Suprapubic skin (tissue), 4 donors: ENCODE measurements at regions not wholly inside any gene's neighbourhood (a gene's known extent, or its start where the extent isn't known, plus 50 kb on each side); places are given as distances from the start of the nearest gene placed in this dataset.

Experiments
- DNase-seq, 2 donors: peaks; one replicate each; pipeline ENCODE4 v3.0.0-alpha.2; 2019; ENCODE audit warnings: low spot score in 2 of 2
- H3K27ac ChIP-seq: fragments of 200-600 bp; sonication (generic); one replicate; pipeline ENCODE4 v1.5.1; 2019
- H3K27me3 ChIP-seq: fragments of 200-600 bp; sonication (generic); one replicate; pipeline ENCODE4 v1.5.1; 2019
- H3K36me3 ChIP-seq: fragments of 200-600 bp; sonication (generic); one replicate; pipeline ENCODE4 v1.5.1; 2019
- H3K4me1 ChIP-seq: fragments of 200-600 bp; sonication (generic); one replicate; pipeline ENCODE4 v1.5.1; 2019
- H3K4me3 ChIP-seq: fragments of 200-600 bp; sonication (generic); one replicate; pipeline ENCODE4 v1.5.1; 2019; ENCODE audit warnings: mild to moderate bottlenecking
- H3K9me3 ChIP-seq: fragments of 200-600 bp; sonication (generic); one replicate; pipeline ENCODE4 v1.5.1; 2019
- EP300 ChIP-seq: sonication (generic); formaldehyde crosslinking; IDR thresholded peaks from one replicate; pipeline ENCODE4 v1.6.1; 2017; ENCODE audit warnings: antibody characterized with exemption
- POLR2A ChIP-seq, 2 donors: fragments of 450-650 bp; IDR thresholded peaks; one replicate each; pipeline ENCODE4 v1.6.1; 2017; ENCODE audit warnings: antibody characterized with exemption in 2 of 2, mild to moderate bottlenecking in 2 of 2, moderate library complexity in 2 of 2
- POLR2AphosphoS5 ChIP-seq, 3 donors: sonication (generic); formaldehyde crosslinking; IDR thresholded peaks; one replicate each; pipeline ENCODE4 v1.6.1; 2017; ENCODE audit warnings: antibody characterized with exemption in 3 of 3
- WGBS: methylation state at CpG from one replicate; pipeline ENCODE4 v1.1.5; 2018; 5-methylcytosine and 5-hydroxymethylcytosine counted together
- TF ChIP-seq, protein P1 (sequence below), 2 donors: fragments of 200-600 bp in 1 of 2; fragments of 450-650 bp in 1 of 2; sonication (generic) in 1 of 2; IDR thresholded peaks; one replicate each; pipeline ENCODE4 v1.5.1; 2016 to 2019; ENCODE audit warnings: antibody characterized with exemption in 2 of 2, mild to moderate bottlenecking in 1 of 2, moderate library complexity in 1 of 2

DNA sequence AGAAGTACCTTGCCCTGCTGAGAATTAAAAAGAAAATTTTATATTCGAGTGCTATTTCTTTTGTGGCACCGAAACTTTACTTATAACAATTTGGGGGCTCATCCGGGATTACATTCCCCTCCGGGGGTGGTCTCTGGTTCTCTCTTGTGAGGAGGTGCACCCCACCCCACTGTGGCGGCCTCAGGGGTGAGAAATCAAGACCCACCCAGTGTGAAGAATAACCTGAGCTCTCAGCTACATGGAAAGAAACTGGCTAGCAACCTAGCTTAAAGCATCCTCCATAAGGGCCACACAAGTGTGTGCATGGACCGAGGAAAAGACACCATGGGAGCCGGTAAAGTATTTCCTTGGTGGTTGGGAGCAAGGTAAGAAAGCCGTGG is 50.9 kb upstream of the ANKRD10 start:
- WGBS: 93% methylated on average over 8 of the region's 8 CpGs
- TF ChIP-seq, protein P1, sequence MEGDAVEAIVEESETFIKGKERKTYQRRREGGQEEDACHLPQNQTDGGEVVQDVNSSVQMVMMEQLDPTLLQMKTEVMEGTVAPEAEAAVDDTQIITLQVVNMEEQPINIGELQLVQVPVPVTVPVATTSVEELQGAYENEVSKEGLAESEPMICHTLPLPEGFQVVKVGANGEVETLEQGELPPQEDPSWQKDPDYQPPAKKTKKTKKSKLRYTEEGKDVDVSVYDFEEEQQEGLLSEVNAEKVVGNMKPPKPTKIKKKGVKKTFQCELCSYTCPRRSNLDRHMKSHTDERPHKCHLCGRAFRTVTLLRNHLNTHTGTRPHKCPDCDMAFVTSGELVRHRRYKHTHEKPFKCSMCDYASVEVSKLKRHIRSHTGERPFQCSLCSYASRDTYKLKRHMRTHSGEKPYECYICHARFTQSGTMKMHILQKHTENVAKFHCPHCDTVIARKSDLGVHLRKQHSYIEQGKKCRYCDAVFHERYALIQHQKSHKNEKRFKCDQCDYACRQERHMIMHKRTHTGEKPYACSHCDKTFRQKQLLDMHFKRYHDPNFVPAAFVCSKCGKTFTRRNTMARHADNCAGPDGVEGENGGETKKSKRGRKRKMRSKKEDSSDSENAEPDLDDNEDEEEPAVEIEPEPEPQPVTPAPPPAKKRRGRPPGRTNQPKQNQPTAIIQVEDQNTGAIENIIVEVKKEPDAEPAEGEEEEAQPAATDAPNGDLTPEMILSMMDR (IDR thresholded peaks at IDR 0.05): no peak
- no peak for TF ChIP-seq POLR2A (IDR thresholded peaks at IDR 0.05)
- TF ChIP-seq POLR2AphosphoS5 (IDR thresholded peaks at IDR 0.05): no peak
- TF ChIP-seq EP300: no peak
- no peak for DNase-seq
- H3K4me1 ChIP-seq: peaks cover 4% of the 10 kb centered on the region
- no peaks in the 10 kb centered on the region for H3K36me3 ChIP-seq
- H3K27me3 ChIP-seq: no peaks in the 10 kb centered on the region
- peaks cover 12% of the 10 kb centered on the region for H3K9me3 ChIP-seq
- H3K27ac ChIP-seq: no peak overlapping the region
- no peak overlapping the region for H3K4me3 ChIP-seq

DNA sequence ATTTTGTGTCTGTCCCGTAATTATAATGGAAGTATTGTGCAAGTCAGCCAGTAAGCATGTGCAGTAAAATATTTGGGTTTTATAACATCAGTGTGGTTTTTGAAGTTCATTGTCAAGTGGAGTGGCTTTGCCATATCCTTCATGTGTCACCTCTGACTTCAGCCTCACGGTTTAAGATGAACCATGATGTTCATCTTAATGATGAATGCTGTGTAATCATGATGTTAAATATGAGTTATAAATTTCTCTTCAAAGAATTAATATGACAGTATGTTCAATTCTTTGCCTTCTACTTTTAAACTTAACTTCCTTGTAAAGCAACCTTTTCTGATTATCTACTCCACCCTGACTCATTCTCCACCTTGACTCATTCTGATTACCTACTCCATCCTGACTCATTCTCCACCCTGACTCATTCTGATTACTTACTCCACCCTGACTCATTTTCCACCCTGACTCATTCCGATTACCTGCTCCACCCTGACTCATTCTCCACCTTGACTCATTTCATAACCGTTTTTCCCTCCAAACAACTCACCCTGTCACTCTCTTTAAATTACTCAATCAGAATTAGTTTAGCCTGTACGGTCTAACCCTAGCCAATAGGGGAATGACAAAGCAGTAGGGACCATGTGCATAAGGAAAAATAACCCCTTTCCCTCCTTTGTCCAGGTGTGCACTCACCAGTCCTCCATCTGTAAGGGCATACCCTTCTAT is 50.3 kb upstream of the ANKRD10 start:
- no peak overlapping the region for H3K4me3 ChIP-seq
- TF ChIP-seq POLR2A (IDR thresholded peaks at IDR 0.05) (no peak), EP300 (no peak), POLR2AphosphoS5 (IDR thresholded peaks at IDR 0.05) (no peak)
- TF ChIP-seq, protein P1 (IDR thresholded peaks at IDR 0.05): no peak
- peak overlapping the region; percentile 67 for H3K27ac ChIP-seq

More for the DNA sequence above, 50.3 kb upstream of the ANKRD10 start:
- Histone ChIP-seq H3K9me3 (peaks cover 12% of the 10 kb centered on the region), H3K4me1 (peaks cover 4% of the 10 kb centered on the region), H3K27me3 (no peaks in the 10 kb centered on the region), H3K36me3 (no peaks in the 10 kb centered on the region)
- DNase-seq: no peak
- 56% methylated on average over 5 of the region's 5 CpGs for WGBS
